ENCODE measurements at regions not wholly inside any gene's neighbourhood (a gene's known extent, or its start where the extent isn't known, plus 50 kb on each side); places are given as distances from the start of the nearest gene placed in this dataset.

DNA sequence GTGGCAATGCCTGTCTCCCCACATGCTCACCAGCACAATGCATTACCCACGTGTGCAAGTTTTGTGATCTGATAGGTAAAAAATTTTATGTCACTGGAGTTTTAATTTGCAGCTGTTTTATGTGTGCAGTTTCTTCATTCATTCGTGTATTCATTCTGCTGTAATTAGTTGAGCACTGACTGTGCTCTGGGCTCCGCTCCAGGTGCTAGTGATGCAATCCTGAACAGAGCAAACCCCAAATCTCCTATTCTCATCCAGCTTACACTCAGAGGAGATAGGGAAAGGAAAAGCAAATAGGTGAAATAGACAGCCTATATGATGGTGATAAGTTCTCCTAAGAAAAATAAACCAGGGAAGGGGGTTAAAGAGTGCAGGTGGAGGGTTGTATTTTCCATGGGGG lies 148.4 kb downstream of the TENT4A start:
- no peak for TF ChIP-seq CTCF (IDR thresholded peaks at IDR 0.05)
- TF ChIP-seq POLR2A (IDR thresholded peaks at IDR 0.05): no peak

Measured in esophagus squamous epithelium (tissue), 4 donors.